Panc1 (cell line): ENCODE measurements at regions not wholly inside any gene's neighbourhood (a gene's known extent, or its start where the extent isn't known, plus 50 kb on each side); places are given as distances from the start of the nearest gene placed in this dataset.

Experiments
- ATAC-seq: fragments of 200-7000 bp; cut with Tn5 transposase; 2 replicates; pipeline ENCODE4 v1.9.1; 2020; ENCODE audit warnings: mild to moderate bottlenecking, moderate library complexity
- BruUV-seq: library from RNA; stranded (reverse); fragments of 400-500 nt; replicated peaks from 2 replicates; lab custom pipeline; 2021; lab: Mats Ljungman, UMichigan
- CTCF ChIA-PET: fragments of 300-600 bp; sonication (Branson Sonifier 250); formaldehyde crosslinking; loops from one replicate; lab custom pipeline; 2022; ENCODE audit warnings: antibody characterized with exemption; lab: Charles Lee
- POLR2A ChIA-PET: fragments of 300-600 bp; sonication (Branson Sonifier 250); formaldehyde crosslinking; loops from one replicate; lab custom pipeline; 2022; ENCODE audit warnings: antibody characterized with exemption; lab: Charles Lee
- DNase-seq: peaks from one replicate; pipeline ENCODE4 v3.0.0-alpha.2; 2010; ENCODE audit warnings: low read depth, low spot score
- H3K27ac ChIP-seq: 2 replicates; pipeline ENCODE4 v1.5.1; 2011; ENCODE audit warnings: mild to moderate bottlenecking, low read length, inconsistent platforms
- H3K27me3 ChIP-seq: fragments of 200-500 bp; sonication (Bioruptor generic); 2 replicates; pipeline ENCODE4 v1.6.0; 2014; ENCODE audit warnings: low read length, inconsistent platforms; ENCODE audit not compliant: control insufficient read depth, insufficient read depth
- H3K36me3 ChIP-seq: fragments of 200-500 bp; sonication (Bioruptor generic); 2 replicates; pipeline ENCODE4 v1.5.1; 2014; ENCODE audit warnings: inconsistent platforms, mild to moderate bottlenecking, low read length, moderate library complexity; ENCODE audit not compliant: control insufficient read depth, insufficient read depth
- H3K4me1 ChIP-seq: 2 replicates; pipeline ENCODE4 v1.5.1; 2011; ENCODE audit warnings: inconsistent platforms, mild to moderate bottlenecking, low read length, moderate library complexity; ENCODE audit not compliant: control insufficient read depth, insufficient read depth
- H3K4me3 ChIP-seq, 2 experiments: 2 replicates each; pipeline ENCODE4 v1.5.1; 2011 to 2012; ENCODE audit warnings: low read depth in 2 of 2, low read length in 2 of 2, mild to moderate bottlenecking in 2 of 2, inconsistent platforms in 1 of 2, moderate library complexity in 1 of 2
- H3K9me3 ChIP-seq: fragments of 200-500 bp; sonication (Bioruptor generic); 2 replicates; pipeline ENCODE4 v1.5.1; 2014; ENCODE audit warnings: low read depth, mild to moderate bottlenecking, inconsistent platforms, low read length, moderate library complexity; ENCODE audit not compliant: control insufficient read depth, insufficient read depth
- POLR2AphosphoS5 ChIP-seq: IDR thresholded peaks from 2 replicates; pipeline ENCODE4 v1.6.1; 2012; ENCODE audit warnings: mild to moderate bottlenecking, low read depth, low read length, moderate library complexity
- SIN3A ChIP-seq: IDR thresholded peaks from 2 replicates; pipeline ENCODE4 v1.6.1; 2012; ENCODE audit warnings: low read depth, mild to moderate bottlenecking, low read length, moderate library complexity, borderline replicate concordance; ENCODE audit not compliant: insufficient read depth
- TCF7L2 ChIP-seq: IDR thresholded peaks from 2 replicates; pipeline ENCODE4 v1.6.1; 2011; ENCODE audit warnings: mild to moderate bottlenecking, low read depth, low read length, inconsistent platforms
- in situ Hi-C: cut with HindIII; loops from 2 replicates; pipeline ENCODE4 v1.10.0; 2016; ENCODE audit warnings: low sequenced_read_pairs, low pct_unique_long_range_greater_than_20kb
- intact Hi-C: fragments of 100-400 bp; cut with micrococcal nuclease; formaldehyde crosslinking; loops from one replicate; pipeline ENCODE4 v1.10.0; 2022; ENCODE audit not compliant: unreplicated experiment
- TF ChIP-seq, protein P1 (sequence below): fragments of 450-650 bp; IDR thresholded peaks from 2 replicates; pipeline ENCODE4 v1.5.1; 2017; ENCODE audit warnings: mild to moderate bottlenecking
- TF ChIP-seq, protein P2 (sequence below), 2 experiments: IDR thresholded peaks; 2 replicates each; pipeline ENCODE4 v1.6.1; 2011 to 2012; ENCODE audit warnings: low read depth in 2 of 2, control low read depth in 1 of 2, low read length in 1 of 2, mild to moderate bottlenecking in 1 of 2, moderate library complexity in 1 of 2; ENCODE audit not compliant: insufficient read depth in 1 of 2

DNA sequence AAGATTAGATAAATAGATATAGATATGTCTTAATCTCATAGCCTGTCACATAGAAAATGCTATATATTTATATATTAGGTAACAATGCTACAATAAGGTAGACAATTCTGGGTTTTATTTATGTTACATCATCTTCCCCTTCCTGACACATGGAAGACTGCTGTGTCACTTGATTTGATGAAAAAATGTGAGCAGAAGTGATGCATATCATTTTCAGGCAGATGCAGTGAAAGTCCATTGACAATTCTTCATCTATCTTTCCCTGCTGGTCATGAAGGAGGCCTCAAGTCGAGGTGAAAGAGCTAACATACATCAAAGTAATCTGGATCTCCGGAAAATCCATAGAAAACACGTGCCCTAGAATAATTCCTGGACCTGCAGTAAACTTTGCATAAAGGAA lies 57.8 kb upstream of the CHD1 start:
- ChIA-PET POLR2A (no interaction called here), CTCF (no interaction called here)
- no TSS peak for BruUV-seq
- DNase-seq (no peak), ATAC-seq (no peak)
- TF ChIP-seq POLR2AphosphoS5 (no peak), TCF7L2 (no peak), SIN3A (no peak)
- TF ChIP-seq, protein P1, sequence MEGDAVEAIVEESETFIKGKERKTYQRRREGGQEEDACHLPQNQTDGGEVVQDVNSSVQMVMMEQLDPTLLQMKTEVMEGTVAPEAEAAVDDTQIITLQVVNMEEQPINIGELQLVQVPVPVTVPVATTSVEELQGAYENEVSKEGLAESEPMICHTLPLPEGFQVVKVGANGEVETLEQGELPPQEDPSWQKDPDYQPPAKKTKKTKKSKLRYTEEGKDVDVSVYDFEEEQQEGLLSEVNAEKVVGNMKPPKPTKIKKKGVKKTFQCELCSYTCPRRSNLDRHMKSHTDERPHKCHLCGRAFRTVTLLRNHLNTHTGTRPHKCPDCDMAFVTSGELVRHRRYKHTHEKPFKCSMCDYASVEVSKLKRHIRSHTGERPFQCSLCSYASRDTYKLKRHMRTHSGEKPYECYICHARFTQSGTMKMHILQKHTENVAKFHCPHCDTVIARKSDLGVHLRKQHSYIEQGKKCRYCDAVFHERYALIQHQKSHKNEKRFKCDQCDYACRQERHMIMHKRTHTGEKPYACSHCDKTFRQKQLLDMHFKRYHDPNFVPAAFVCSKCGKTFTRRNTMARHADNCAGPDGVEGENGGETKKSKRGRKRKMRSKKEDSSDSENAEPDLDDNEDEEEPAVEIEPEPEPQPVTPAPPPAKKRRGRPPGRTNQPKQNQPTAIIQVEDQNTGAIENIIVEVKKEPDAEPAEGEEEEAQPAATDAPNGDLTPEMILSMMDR: no peak
- TF ChIP-seq, protein P2, sequence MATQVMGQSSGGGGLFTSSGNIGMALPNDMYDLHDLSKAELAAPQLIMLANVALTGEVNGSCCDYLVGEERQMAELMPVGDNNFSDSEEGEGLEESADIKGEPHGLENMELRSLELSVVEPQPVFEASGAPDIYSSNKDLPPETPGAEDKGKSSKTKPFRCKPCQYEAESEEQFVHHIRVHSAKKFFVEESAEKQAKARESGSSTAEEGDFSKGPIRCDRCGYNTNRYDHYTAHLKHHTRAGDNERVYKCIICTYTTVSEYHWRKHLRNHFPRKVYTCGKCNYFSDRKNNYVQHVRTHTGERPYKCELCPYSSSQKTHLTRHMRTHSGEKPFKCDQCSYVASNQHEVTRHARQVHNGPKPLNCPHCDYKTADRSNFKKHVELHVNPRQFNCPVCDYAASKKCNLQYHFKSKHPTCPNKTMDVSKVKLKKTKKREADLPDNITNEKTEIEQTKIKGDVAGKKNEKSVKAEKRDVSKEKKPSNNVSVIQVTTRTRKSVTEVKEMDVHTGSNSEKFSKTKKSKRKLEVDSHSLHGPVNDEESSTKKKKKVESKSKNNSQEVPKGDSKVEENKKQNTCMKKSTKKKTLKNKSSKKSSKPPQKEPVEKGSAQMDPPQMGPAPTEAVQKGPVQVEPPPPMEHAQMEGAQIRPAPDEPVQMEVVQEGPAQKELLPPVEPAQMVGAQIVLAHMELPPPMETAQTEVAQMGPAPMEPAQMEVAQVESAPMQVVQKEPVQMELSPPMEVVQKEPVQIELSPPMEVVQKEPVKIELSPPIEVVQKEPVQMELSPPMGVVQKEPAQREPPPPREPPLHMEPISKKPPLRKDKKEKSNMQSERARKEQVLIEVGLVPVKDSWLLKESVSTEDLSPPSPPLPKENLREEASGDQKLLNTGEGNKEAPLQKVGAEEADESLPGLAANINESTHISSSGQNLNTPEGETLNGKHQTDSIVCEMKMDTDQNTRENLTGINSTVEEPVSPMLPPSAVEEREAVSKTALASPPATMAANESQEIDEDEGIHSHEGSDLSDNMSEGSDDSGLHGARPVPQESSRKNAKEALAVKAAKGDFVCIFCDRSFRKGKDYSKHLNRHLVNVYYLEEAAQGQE (IDR thresholded peaks at IDR 0.05; ENCODE audit: insufficient read depth in 1 of 2, low read depth in 2 of 2, low read length in 1 of 2): no peak
- H3K4me1 ChIP-seq: no peaks in the 10 kb centered on the region
- H3K9me3 ChIP-seq: no peaks in the 10 kb centered on the region
- in situ Hi-C loops: no loop called here
- intact Hi-C loops: no loop called here
- no peaks in the 10 kb centered on the region for H3K27me3 ChIP-seq
- no peak overlapping the region for H3K27ac ChIP-seq
- H3K4me3 ChIP-seq: no peak overlapping the region
- no peaks in the 10 kb centered on the region for H3K36me3 ChIP-seq

DNA sequence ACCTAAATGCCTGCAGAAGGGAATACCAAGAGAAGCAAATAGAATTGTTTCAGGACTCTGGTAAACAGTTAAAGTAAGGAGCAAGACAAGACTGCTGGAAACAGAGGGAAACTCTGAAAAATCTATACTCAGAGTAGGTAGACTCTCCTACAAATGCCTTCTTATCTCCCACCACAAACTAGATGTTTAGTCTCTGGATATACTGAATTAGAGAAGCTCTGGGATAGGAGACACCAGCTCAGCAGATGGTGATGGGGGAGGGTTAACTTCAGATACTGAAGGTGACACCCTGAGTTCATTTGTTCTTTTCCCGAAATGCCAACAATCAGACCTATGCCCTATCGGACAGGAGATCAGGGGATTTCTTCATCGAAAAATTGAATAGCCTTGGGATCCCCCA lies 54.1 kb upstream of the CHD1 start:
- ChIA-PET POLR2A (no interaction called here), CTCF (no interaction called here)
- H3K36me3 ChIP-seq: no peaks in the 10 kb centered on the region
- DNase-seq (no peak), ATAC-seq (no peak)
- H3K4me3 ChIP-seq: no peak overlapping the region
- in situ Hi-C loops (no loop called here), intact Hi-C loops (no loop called here)
- no peak overlapping the region for H3K27ac ChIP-seq
- no peak for TF ChIP-seq SIN3A
- TF ChIP-seq, protein P2 (IDR thresholded peaks at IDR 0.05; ENCODE audit: insufficient read depth in 1 of 2, low read depth in 2 of 2, low read length in 1 of 2): no peak
- TF ChIP-seq TCF7L2: no peak
- no peak for TF ChIP-seq POLR2AphosphoS5
- TF ChIP-seq, protein P1: no peak
- no peaks in the 10 kb centered on the region for H3K4me1 ChIP-seq
- no peaks in the 10 kb centered on the region for H3K9me3 ChIP-seq
- H3K27me3 ChIP-seq: no peaks in the 10 kb centered on the region
- BruUV-seq: no TSS peak
